ELR (cell line): ENCODE measurements at regions not wholly inside any gene's neighbourhood (a gene's known extent, or its start where the extent isn't known, plus 50 kb on each side); places are given as distances from the start of the nearest gene placed in this dataset.
"Not testable (repeated sequence)": the region's sequence is repeated elsewhere in the genome, so short reads cannot be mapped to it uniquely, and the experiment has no call there.

ENCODE experiments used
- DNase-seq: peaks from one replicate; pipeline ENCODE4 v3.0.0-alpha.2; 2015; ENCODE audit warnings: low read depth

GRCh38 chr5:1955586-1955985 lies 72.9 kb upstream of the IRX4 start:
- no peak for DNase-seq

- DNase-seq, result not testable (repeated sequence)
Measured at GRCh38 chr5:1953710-1954109, 71.0 kb upstream of the IRX4 start.

- no peak for DNase-seq
Measured at GRCh38 chr5:1952444-1953099, 69.8 kb upstream of the IRX4 start.

- DNase-seq, result no peak
Measured at GRCh38 chr5:1952021-1952420, 69.3 kb upstream of the IRX4 start.

- no peak for DNase-seq
Measured at GRCh38 chr5:1951165-1951816, 68.6 kb upstream of the IRX4 start.

GRCh38 chr5:1950708-1951103 lies 68.0 kb upstream of the IRX4 start:
- no peak for DNase-seq

- no peak for DNase-seq
Measured at GRCh38 chr5:1950096-1950707, 67.5 kb upstream of the IRX4 start.

GRCh38 chr5:1949253-1949652 lies 66.5 kb upstream of the IRX4 start:
- DNase-seq, result no peak

- no peak for DNase-seq
Measured at GRCh38 chr5:1948663-1949191, 66.0 kb upstream of the IRX4 start.

GRCh38 chr5:1948111-1948510 lies 65.4 kb upstream of the IRX4 start:
- DNase-seq, result no peak

GRCh38 chr5:1946776-1947175 lies 64.1 kb upstream of the IRX4 start:
- no peak for DNase-seq

GRCh38 chr5:1946122-1946677 lies 63.5 kb upstream of the IRX4 start:
- DNase-seq, result no peak

GRCh38 chr5:1945606-1946005 lies 62.9 kb upstream of the IRX4 start:
- no peak for DNase-seq

- no peak for DNase-seq
Measured at GRCh38 chr5:1944408-1944807, 61.7 kb upstream of the IRX4 start.

- DNase-seq, result no peak
Measured at GRCh38 chr5:1943481-1943880, 60.8 kb upstream of the IRX4 start.

GRCh38 chr5:1942630-1943029 lies 59.9 kb upstream of the IRX4 start:
- no peak for DNase-seq

- DNase-seq, result no peak
Measured at GRCh38 chr5:1942158-1942557, 59.4 kb upstream of the IRX4 start.

- no peak for DNase-seq
Measured at GRCh38 chr5:1939256-1939655, 56.5 kb upstream of the IRX4 start.

- no peak for DNase-seq
Measured at GRCh38 chr5:1938310-1939000, 55.7 kb upstream of the IRX4 start.

- no peak for DNase-seq
Measured at GRCh38 chr5:1937590-1937989, 54.9 kb upstream of the IRX4 start.

- DNase-seq, result no peak
Measured at GRCh38 chr5:1936901-1937300, 54.2 kb upstream of the IRX4 start.

GRCh38 chr5:1936413-1936812 lies 53.7 kb upstream of the IRX4 start:
- no peak for DNase-seq
